ENCODE measurements at regions not wholly inside any gene's neighbourhood (a gene's known extent, or its start where the extent isn't known, plus 50 kb on each side); places are given as distances from the start of the nearest gene placed in this dataset.
A peak's percentile ranks its signal among the peaks of the same experiment; 100 is the strongest.
"Not testable (repeated sequence)": the region's sequence is repeated elsewhere in the genome, so short reads cannot be mapped to it uniquely, and the experiment has no call there.

- DNase-seq (ENCODE audit: low read depth), result no peak
Observed at GRCh38 chr6:27136978-27137814, 110.3 kb upstream of the PRSS16 start.

GRCh38 chr6:27138406-27138805, 109.1 kb upstream of the PRSS16 start:
- DNase-seq (ENCODE audit: low read depth), result no peak

- peak; percentile 28 for DNase-seq (ENCODE audit: low read depth)
Observed at GRCh38 chr6:27138837-27139755, 108.4 kb upstream of the PRSS16 start.

- no peak for DNase-seq (ENCODE audit: low read depth)
Observed at GRCh38 chr6:27139756-27140579, 107.5 kb upstream of the PRSS16 start.

- no peak for DNase-seq (ENCODE audit: low read depth)
Observed at GRCh38 chr6:27140999-27141528, 106.4 kb upstream of the PRSS16 start.

GRCh38 chr6:27141529-27142015, 105.9 kb upstream of the PRSS16 start:
- DNase-seq (ENCODE audit: low read depth), result no peak

GRCh38 chr6:27143020-27143388, 104.5 kb upstream of the PRSS16 start:
- not testable (repeated sequence) for DNase-seq (ENCODE audit: low read depth)

GRCh38 chr6:27143474-27144026, 104.0 kb upstream of the PRSS16 start:
- no peak for DNase-seq (ENCODE audit: low read depth)

- no peak for DNase-seq (ENCODE audit: low read depth)
Observed at GRCh38 chr6:27144740-27145079, 102.8 kb upstream of the PRSS16 start.

- peak; percentile 91 for DNase-seq (ENCODE audit: low read depth)
Observed at GRCh38 chr6:27145731-27146455, 101.6 kb upstream of the PRSS16 start.

GRCh38 chr6:27146456-27146705, 101.1 kb upstream of the PRSS16 start:
- DNase-seq (ENCODE audit: low read depth), result not testable (repeated sequence)

GRCh38 chr6:27146706-27147505, 100.6 kb upstream of the PRSS16 start:
- peak; percentile 100 for DNase-seq (ENCODE audit: low read depth)

- DNase-seq (ENCODE audit: low read depth), result no peak
Observed at GRCh38 chr6:27148404-27148795, 99.1 kb upstream of the PRSS16 start.

- no peak for DNase-seq (ENCODE audit: low read depth)
Observed at GRCh38 chr6:27149150-27149549, 98.4 kb upstream of the PRSS16 start.

GRCh38 chr6:27154696-27155095, 92.8 kb upstream of the PRSS16 start:
- no peak for DNase-seq (ENCODE audit: low read depth)

- DNase-seq (ENCODE audit: low read depth), result no peak
Observed at GRCh38 chr6:27156874-27157458, 90.5 kb upstream of the PRSS16 start.

- DNase-seq (ENCODE audit: low read depth), result peak; percentile 71
Observed at GRCh38 chr6:27157459-27158315, 89.8 kb upstream of the PRSS16 start.

- no peak for DNase-seq (ENCODE audit: low read depth)
Observed at GRCh38 chr6:27158316-27158643, 89.2 kb upstream of the PRSS16 start.

- DNase-seq (ENCODE audit: low read depth), result no peak
Observed at GRCh38 chr6:27159725-27160124, 87.8 kb upstream of the PRSS16 start.

Measured in fibroblast of gingiva (primary cell).